Activated B cell treated with CpG ODN at 0.5 μM for 24 hours (primary cell): ENCODE measurements at regions not wholly inside any gene's neighbourhood (a gene's known extent, or its start where the extent isn't known, plus 50 kb on each side); places are given as distances from the start of the nearest gene placed in this dataset.
A peak's percentile ranks its signal among the peaks of the same experiment; 100 is the strongest.

Experiments used
- ATAC-seq: fragments of 200-7000 bp; cut with Tn5 transposase; one replicate; pipeline ENCODE4 v1.10.0; 2021; ENCODE audit warnings: low read depth, mild to moderate bottlenecking, moderate library complexity
- CTCF ChIA-PET: fragments of 350-600 bp; sonication (Branson Sonifier 250); formaldehyde crosslinking; loops from one replicate; lab custom pipeline; 2021; ENCODE audit warnings: antibody characterized with exemption; lab: Charles Lee
- POLR2A ChIA-PET: fragments of 350-600 bp; sonication (Branson Sonifier 250); formaldehyde crosslinking; loops from one replicate; lab custom pipeline; 2021; ENCODE audit warnings: antibody characterized with exemption; lab: Charles Lee
- DNase-seq: peaks from one replicate; pipeline ENCODE4 v3.0.0; 2022
- H3K27ac Mint-ChIP-seq: one replicate; pipeline ENCODE4 v1.8.0; 2020; ENCODE audit warnings: mixed read lengths
- H3K27me3 Mint-ChIP-seq: one replicate; pipeline ENCODE4 v1.8.0; 2021; ENCODE audit warnings: mixed read lengths
- H3K36me3 Mint-ChIP-seq: one replicate; pipeline ENCODE4 v1.8.0; 2021; ENCODE audit warnings: low read depth, mixed read lengths
- H3K4me1 Mint-ChIP-seq: one replicate; pipeline ENCODE4 v1.8.0; 2021; ENCODE audit warnings: mixed read lengths
- H3K4me3 Mint-ChIP-seq: one replicate; pipeline ENCODE4 v1.8.0; 2020; ENCODE audit warnings: mild to moderate bottlenecking, mixed read lengths
- H3K9me3 Mint-ChIP-seq: one replicate; pipeline ENCODE4 v1.8.0; 2020; ENCODE audit warnings: mixed read lengths
- intact Hi-C: fragments of 100-400 bp; cut with micrococcal nuclease; formaldehyde crosslinking; loops from one replicate; pipeline ENCODE4 v1.15.1; 2024
- TF ChIP-seq, protein P1 (sequence below): fragments of 200-600 bp; IDR thresholded peaks from one replicate; pipeline ENCODE4 v1.8.0; 2022; ENCODE audit warnings: antibody characterized with exemption, mild to moderate bottlenecking

DNA sequence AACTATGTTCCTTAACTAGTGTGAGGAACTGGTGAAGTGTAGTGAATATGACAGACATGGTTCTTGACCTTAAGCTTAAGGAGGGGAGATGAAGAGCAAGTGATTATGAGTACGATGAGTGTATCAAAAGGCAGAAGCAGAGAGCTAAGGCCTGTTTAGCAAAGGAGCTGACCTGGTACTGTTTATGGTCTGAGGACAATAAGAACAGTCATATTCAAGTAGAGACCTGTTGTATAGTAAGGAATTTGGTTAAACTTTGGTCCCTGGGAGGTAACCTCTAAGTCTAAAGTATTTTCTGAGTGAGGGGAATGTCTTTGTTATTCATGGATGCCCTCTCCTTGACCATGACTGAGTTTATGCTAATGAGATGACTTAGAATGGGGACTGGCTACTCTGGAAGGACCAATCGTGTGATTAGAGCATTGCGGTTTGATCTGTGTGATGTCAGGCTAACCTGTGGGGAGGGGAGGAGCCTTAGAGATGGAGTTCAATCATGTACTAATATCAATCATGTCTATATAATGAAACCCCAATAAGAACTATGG lies 389.3 kb downstream of the BMP4 start:
- intact Hi-C loops, result no loop called here
- peaks cover 4% of the 10 kb centered on the region for H3K27me3 Mint-ChIP-seq
- no peak overlapping the region for H3K4me3 Mint-ChIP-seq
- no peak overlapping the region for H3K27ac Mint-ChIP-seq
- no peak for ATAC-seq
- TF ChIP-seq, protein P1, sequence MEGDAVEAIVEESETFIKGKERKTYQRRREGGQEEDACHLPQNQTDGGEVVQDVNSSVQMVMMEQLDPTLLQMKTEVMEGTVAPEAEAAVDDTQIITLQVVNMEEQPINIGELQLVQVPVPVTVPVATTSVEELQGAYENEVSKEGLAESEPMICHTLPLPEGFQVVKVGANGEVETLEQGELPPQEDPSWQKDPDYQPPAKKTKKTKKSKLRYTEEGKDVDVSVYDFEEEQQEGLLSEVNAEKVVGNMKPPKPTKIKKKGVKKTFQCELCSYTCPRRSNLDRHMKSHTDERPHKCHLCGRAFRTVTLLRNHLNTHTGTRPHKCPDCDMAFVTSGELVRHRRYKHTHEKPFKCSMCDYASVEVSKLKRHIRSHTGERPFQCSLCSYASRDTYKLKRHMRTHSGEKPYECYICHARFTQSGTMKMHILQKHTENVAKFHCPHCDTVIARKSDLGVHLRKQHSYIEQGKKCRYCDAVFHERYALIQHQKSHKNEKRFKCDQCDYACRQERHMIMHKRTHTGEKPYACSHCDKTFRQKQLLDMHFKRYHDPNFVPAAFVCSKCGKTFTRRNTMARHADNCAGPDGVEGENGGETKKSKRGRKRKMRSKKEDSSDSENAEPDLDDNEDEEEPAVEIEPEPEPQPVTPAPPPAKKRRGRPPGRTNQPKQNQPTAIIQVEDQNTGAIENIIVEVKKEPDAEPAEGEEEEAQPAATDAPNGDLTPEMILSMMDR, result no peak
- ChIA-PET CTCF (no interaction called here), POLR2A (interaction anchor here (1.0 kb wide), 1 partner anchor 38 kb away, joined by 3 read pairs; no protein-coding TSS in a partner anchor)
- no peak for DNase-seq
- no peaks in the 10 kb centered on the region for H3K36me3 Mint-ChIP-seq
- peaks cover 2% of the 10 kb centered on the region for H3K9me3 Mint-ChIP-seq
- peaks cover 25% of the 10 kb centered on the region for H3K4me1 Mint-ChIP-seq

DNA sequence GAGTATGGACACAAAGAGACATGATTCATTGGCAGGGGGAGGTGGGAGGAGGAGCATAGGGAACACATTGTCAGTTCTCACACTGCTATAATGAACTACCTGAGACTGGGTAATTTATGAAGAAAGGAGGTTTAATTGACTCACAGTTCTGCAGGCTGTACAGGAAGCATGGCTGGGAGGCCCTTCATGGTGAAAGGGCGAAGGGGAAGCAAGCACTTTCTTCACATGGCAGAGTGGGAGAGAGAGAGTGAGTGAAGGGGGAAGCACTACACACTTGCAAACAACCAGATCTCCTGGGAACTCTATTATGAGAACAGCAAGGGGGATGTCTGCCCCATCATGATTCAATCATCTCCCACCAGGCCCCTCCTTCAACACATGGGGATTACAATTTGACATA lies 391.8 kb downstream of the BMP4 start:
- POLR2A ChIA-PET, result no interaction called here
- Mint-ChIP-seq H3K36me3 (no peaks in the 10 kb centered on the region), H3K4me1 (peaks cover 10% of the 10 kb centered on the region), H3K9me3 (peaks cover 8% of the 10 kb centered on the region), H3K27ac (peak overlapping the region; percentile 3), H3K27me3 (no peaks in the 10 kb centered on the region), H3K4me3 (no peak overlapping the region)
- DNase-seq (no peak), ATAC-seq (peak; percentile 75)
- CTCF ChIA-PET, result no interaction called here
- intact Hi-C loops, result no loop called here
- TF ChIP-seq, protein P1, result no peak

- TF ChIP-seq, protein P1, result no peak
- Mint-ChIP-seq H3K36me3 (no peaks in the 10 kb centered on the region), H3K9me3 (peaks cover 8% of the 10 kb centered on the region), H3K4me3 (no peak overlapping the region), H3K27me3 (no peaks in the 10 kb centered on the region), H3K4me1 (peaks cover 9% of the 10 kb centered on the region), H3K27ac (no peak overlapping the region)
- ATAC-seq, result no peak
- intact Hi-C loops, result no loop called here
- ChIA-PET POLR2A (no interaction called here), CTCF (no interaction called here)
- no peak for DNase-seq
Observed at GRCh38 chr14:53563628-53564027, 393.0 kb downstream of the BMP4 start.

- intact Hi-C loops, result no loop called here
- Mint-ChIP-seq H3K36me3 (no peaks in the 10 kb centered on the region), H3K27me3 (no peaks in the 10 kb centered on the region), H3K4me3 (no peak overlapping the region), H3K4me1 (no peaks in the 10 kb centered on the region), H3K27ac (no peak overlapping the region), H3K9me3 (no peaks in the 10 kb centered on the region)
- ATAC-seq (no peak), DNase-seq (no peak)
- TF ChIP-seq, protein P1, result no peak
- POLR2A ChIA-PET, result no interaction called here
- CTCF ChIA-PET, result no interaction called here
Observed at GRCh38 chr14:53553221-53553620, 400.1 kb upstream of the DDHD1 start.

- no peak overlapping the region for H3K27ac Mint-ChIP-seq
- POLR2A ChIA-PET, result interaction anchor here (0.6 kb wide), 1 partner anchor 937 kb away, joined by 10 read pairs; no protein-coding TSS in a partner anchor
- intact Hi-C loops, result no loop called here
- H3K9me3 Mint-ChIP-seq, result no peaks in the 10 kb centered on the region
- TF ChIP-seq, protein P1, result no peak
- ATAC-seq (no peak), DNase-seq (no peak)
- no peaks in the 10 kb centered on the region for H3K36me3 Mint-ChIP-seq
- peaks cover 3% of the 10 kb centered on the region for H3K27me3 Mint-ChIP-seq
- CTCF ChIA-PET, result no interaction called here
- H3K4me1 Mint-ChIP-seq, result no peaks in the 10 kb centered on the region
- H3K4me3 Mint-ChIP-seq, result no peak overlapping the region
Observed at GRCh38 chr14:53551862-53552261, 398.7 kb upstream of the DDHD1 start.
